ENCODE measurements at regions not wholly inside any gene's neighbourhood (a gene's known extent, or its start where the extent isn't known, plus 50 kb on each side); places are given as distances from the start of the nearest gene placed in this dataset.

DNA sequence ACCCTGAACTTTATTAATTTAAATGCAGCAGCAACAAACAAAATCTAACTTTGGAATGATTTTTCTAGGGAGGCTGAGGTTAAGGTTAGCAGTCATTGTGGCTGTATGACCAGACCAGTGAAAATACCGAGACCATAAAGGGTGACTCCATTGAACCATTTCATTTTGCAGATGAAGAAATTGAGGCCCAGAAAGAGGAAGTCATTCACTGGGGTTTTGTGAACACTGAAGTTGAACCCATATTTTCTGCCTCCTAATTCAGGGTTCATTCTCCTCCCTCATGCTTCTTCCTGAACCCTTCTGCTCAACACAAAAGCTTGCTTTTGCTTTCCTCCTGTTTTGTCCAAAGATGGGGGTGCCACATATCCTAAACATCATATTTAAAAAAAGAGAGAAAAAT is 65.8 kb upstream of the PLCL2 start:
- Histone ChIP-seq H3K4me1 (ENCODE audit: insufficient read depth) (no peaks in the 10 kb centered on the region), H3K27ac (ENCODE audit: low read depth) (no peak overlapping the region), H2AFZ (peak overlapping the region; percentile 14; the same call in 1 of the 2 replicates), H4K20me1 (replicated peaks; ENCODE audit: insufficient read depth) (no peaks in the 10 kb centered on the region), H3K27me3 (ENCODE audit: insufficient read depth) (no peaks in the 10 kb centered on the region), H3K4me2 (no peak overlapping the region), H3F3A (replicated peaks; ENCODE audit: low read depth) (no peaks in the 10 kb centered on the region), H3K36me3 (ENCODE audit: insufficient read depth) (no peaks in the 10 kb centered on the region), H3K79me2 (replicated peaks; ENCODE audit: insufficient read depth) (no peaks in the 10 kb centered on the region), H3K4me3 (no peak overlapping the region), H3K9me2 (ENCODE audit: insufficient read depth) (peaks cover 15% of the 10 kb centered on the region)
- Mint-ChIP-seq H3K4me3 (no peak overlapping the region), H3K27me3 (ENCODE audit: insufficient read depth, low read depth, poor library complexity) (peaks cover 2% of the 10 kb centered on the region), H3K36me3 (ENCODE audit: low read depth) (no peaks in the 10 kb centered on the region), H3K27ac (no peak overlapping the region), H3K4me1 (no peaks in the 10 kb centered on the region), H3K9me3 (no peaks in the 10 kb centered on the region; the same call in 1 of the 3 replicates)
- DNase-seq (ENCODE audit: low spot score) (no peak), ATAC-seq (no peak)
- TF ChIP-seq CREB1 (CRISPR knock-in tag; IDR thresholded peaks at IDR 0.05; ENCODE audit: low read depth) (no peak), CTCF (conservative IDR thresholded peaks at IDR 0.05; ENCODE audit: low read depth in 2 of 2) (no peak), EZH2phosphoT487 (IDR thresholded peaks at IDR 0.05; ENCODE audit: unreplicated experiment) (no peak), STAT1 (IDR thresholded peaks at IDR 0.05; ENCODE audit: unreplicated experiment) (no peak), JUNB (IDR thresholded peaks at IDR 0.05; ENCODE audit: unreplicated experiment) (no peak), POLR2AphosphoS5 (IDR thresholded peaks at IDR 0.05; ENCODE audit: low read depth) (no peak), REST (IDR thresholded peaks at IDR 0.05; ENCODE audit: unreplicated experiment) (no peak), ZNF114 (CRISPR knock-in tag; IDR thresholded peaks at IDR 0.05) (no peak)

GRCh38 chr3:16820485-16820884 is 64.3 kb upstream of the PLCL2 start:
- DNase-seq (ENCODE audit: low spot score) (no peak), ATAC-seq (no peak)
- no peaks in the 10 kb centered on the region for H3K4me1 ChIP-seq (ENCODE audit: insufficient read depth)
- H3K36me3 Mint-ChIP-seq (ENCODE audit: low read depth), result no peaks in the 10 kb centered on the region
- H3K4me1 Mint-ChIP-seq, result no peaks in the 10 kb centered on the region
- H3K79me2 ChIP-seq (replicated peaks; ENCODE audit: insufficient read depth), result no peaks in the 10 kb centered on the region
- H3K27me3 ChIP-seq (ENCODE audit: insufficient read depth), result no peaks in the 10 kb centered on the region
- H3K4me3 Mint-ChIP-seq, result no peak overlapping the region
- no peak overlapping the region for H3K27ac Mint-ChIP-seq
- H3K4me3 ChIP-seq, result no peak overlapping the region
- no peaks in the 10 kb centered on the region for H4K20me1 ChIP-seq (replicated peaks; ENCODE audit: insufficient read depth)
- H3K36me3 ChIP-seq (ENCODE audit: insufficient read depth), result no peaks in the 10 kb centered on the region
- H3K27me3 Mint-ChIP-seq (ENCODE audit: insufficient read depth, low read depth, poor library complexity), result peaks cover 2% of the 10 kb centered on the region
- no peak overlapping the region for H3K4me2 ChIP-seq
- no peaks in the 10 kb centered on the region; the same call in 2 of the 3 replicates for H3K9me3 Mint-ChIP-seq
- no peaks in the 10 kb centered on the region for H3F3A ChIP-seq (replicated peaks; ENCODE audit: low read depth)
- peaks cover 13% of the 10 kb centered on the region for H3K9me2 ChIP-seq (ENCODE audit: insufficient read depth)
- H3K27ac ChIP-seq (ENCODE audit: low read depth), result no peak overlapping the region
- no peak overlapping the region for H2AFZ ChIP-seq
- TF ChIP-seq CTCF (conservative IDR thresholded peaks at IDR 0.05; ENCODE audit: low read depth in 2 of 2) (no peak), POLR2AphosphoS5 (IDR thresholded peaks at IDR 0.05; ENCODE audit: low read depth) (no peak), STAT1 (IDR thresholded peaks at IDR 0.05; ENCODE audit: unreplicated experiment) (no peak), ZNF331 (CRISPR knock-in tag; IDR thresholded peaks at IDR 0.05; ENCODE audit: low read depth) (no peak), EZH2 (IDR thresholded peaks at IDR 0.05; ENCODE audit: low read depth, unreplicated experiment) (no peak)

All from GM23338 (cell line).